HEK293T (cell line): ENCODE measurements at regions not wholly inside any gene's neighbourhood (a gene's known extent, or its start where the extent isn't known, plus 50 kb on each side); places are given as distances from the start of the nearest gene placed in this dataset.

Source experiments
- BHLHE40 ChIP-seq: fragments of 450-650 bp; IDR thresholded peaks from 2 replicates; pipeline ENCODE4 v1.6.1; 2016; ENCODE audit warnings: mild to moderate bottlenecking, moderate library complexity, borderline replicate concordance
- ELF4 ChIP-seq: fragments of 450-650 bp; IDR thresholded peaks from 2 replicates; pipeline ENCODE4 v1.6.1; 2017; ENCODE audit warnings: antibody characterized with exemption
- FOXK2 ChIP-seq: fragments of 450-650 bp; IDR thresholded peaks from 2 replicates; pipeline ENCODE4 v1.6.1; 2016; ENCODE audit warnings: mild to moderate bottlenecking
- FOXM1 ChIP-seq: fragments of 450-650 bp; IDR thresholded peaks from 2 replicates; pipeline ENCODE4 v1.6.1; 2017; ENCODE audit warnings: mild to moderate bottlenecking, borderline replicate concordance
- HDGF ChIP-seq: fragments of 450-650 bp; IDR thresholded peaks from 2 replicates; pipeline ENCODE4 v1.6.1; 2017; ENCODE audit warnings: antibody characterized with exemption, borderline replicate concordance
- LEF1 ChIP-seq: fragments of 450-650 bp; IDR thresholded peaks from 2 replicates; pipeline ENCODE4 v1.6.1; 2017; ENCODE audit warnings: mild to moderate bottlenecking, borderline replicate concordance
- SUZ12 ChIP-seq: fragments of 450-650 bp; IDR thresholded peaks from 2 replicates; pipeline ENCODE4 v1.6.1; 2016; ENCODE audit warnings: mild to moderate bottlenecking
- TARDBP ChIP-seq: fragments of 450-650 bp; IDR thresholded peaks from 2 replicates; pipeline ENCODE4 v1.6.1; 2016
- ZNF384 ChIP-seq: fragments of 450-650 bp; IDR thresholded peaks from 2 replicates; pipeline ENCODE4 v1.6.1; 2016

GRCh38 chr4:127155116-127155515 is 477.6 kb upstream of the INTU start:
- TF ChIP-seq LEF1: no peak
- no peak for TF ChIP-seq FOXM1
- TF ChIP-seq BHLHE40: no peak
- TF ChIP-seq ELF4: no peak
- TF ChIP-seq SUZ12: no peak
- no peak for TF ChIP-seq ZNF384
- no peak for TF ChIP-seq HDGF
- TF ChIP-seq TARDBP: no peak
- no peak for TF ChIP-seq FOXK2
